ENCODE measurements at regions not wholly inside any gene's neighbourhood (a gene's known extent, or its start where the extent isn't known, plus 50 kb on each side); places are given as distances from the start of the nearest gene placed in this dataset.

DNA sequence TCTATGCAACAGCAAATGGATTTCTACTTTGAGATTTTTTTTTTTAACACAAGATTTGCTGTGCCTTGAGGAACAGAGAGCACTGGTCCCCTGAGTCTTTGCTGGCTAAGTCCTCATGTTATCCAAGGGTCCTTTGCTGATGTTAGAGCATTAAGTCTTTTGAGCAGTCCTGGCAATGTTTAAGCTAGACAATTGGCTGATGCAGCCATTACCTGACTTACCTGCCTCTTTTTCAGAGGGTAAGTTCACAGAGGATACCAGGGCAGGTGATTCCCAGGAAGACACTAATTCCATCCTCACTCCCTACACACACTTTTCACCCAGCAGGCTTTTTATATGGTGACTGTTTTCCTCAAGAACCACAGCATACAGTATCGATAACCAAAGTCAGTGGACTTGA is 337.7 kb downstream of the HDGFL1 start:
- H3K27me3 ChIP-seq: no peaks in the 10 kb centered on the region
- no peak overlapping the region for H3K27ac ChIP-seq
- TF ChIP-seq, protein P1, sequence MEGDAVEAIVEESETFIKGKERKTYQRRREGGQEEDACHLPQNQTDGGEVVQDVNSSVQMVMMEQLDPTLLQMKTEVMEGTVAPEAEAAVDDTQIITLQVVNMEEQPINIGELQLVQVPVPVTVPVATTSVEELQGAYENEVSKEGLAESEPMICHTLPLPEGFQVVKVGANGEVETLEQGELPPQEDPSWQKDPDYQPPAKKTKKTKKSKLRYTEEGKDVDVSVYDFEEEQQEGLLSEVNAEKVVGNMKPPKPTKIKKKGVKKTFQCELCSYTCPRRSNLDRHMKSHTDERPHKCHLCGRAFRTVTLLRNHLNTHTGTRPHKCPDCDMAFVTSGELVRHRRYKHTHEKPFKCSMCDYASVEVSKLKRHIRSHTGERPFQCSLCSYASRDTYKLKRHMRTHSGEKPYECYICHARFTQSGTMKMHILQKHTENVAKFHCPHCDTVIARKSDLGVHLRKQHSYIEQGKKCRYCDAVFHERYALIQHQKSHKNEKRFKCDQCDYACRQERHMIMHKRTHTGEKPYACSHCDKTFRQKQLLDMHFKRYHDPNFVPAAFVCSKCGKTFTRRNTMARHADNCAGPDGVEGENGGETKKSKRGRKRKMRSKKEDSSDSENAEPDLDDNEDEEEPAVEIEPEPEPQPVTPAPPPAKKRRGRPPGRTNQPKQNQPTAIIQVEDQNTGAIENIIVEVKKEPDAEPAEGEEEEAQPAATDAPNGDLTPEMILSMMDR (IDR thresholded peaks at IDR 0.05): no peak
- no peaks in the 10 kb centered on the region for H3K9me3 ChIP-seq
- no peak for DNase-seq (ENCODE audit: low spot score in 2 of 2)
- intact Hi-C loops (cut with DNase I): no loop called here
- H3K4me3 ChIP-seq: no peak overlapping the region
- peaks cover 0 to 2% of the 10 kb centered on the region in 2 donors for H3K4me1 ChIP-seq
- H3K36me3 ChIP-seq: no peaks in the 10 kb centered on the region

DNA sequence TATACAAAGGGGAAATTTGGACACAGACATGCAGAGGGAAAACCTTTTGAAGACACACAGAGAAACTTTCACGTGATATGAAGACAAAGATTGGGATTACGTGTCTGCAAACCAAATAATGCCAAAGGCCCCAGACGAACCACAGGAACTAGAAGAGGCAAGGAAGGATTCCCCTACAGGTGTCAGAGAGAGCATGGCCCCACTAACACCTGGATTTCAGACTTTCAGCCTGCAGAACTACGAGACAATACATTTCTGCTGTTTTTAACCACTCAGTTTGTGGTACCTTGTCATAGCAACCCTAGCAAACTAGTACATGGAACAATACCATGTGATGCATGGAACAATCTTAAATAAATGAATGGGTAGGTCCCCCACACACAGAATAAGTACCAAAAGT is 341.0 kb downstream of the HDGFL1 start:
- intact Hi-C loops (cut with DNase I): no loop called here
- no peak for DNase-seq (ENCODE audit: low spot score in 2 of 2)
- TF ChIP-seq, protein P1 (IDR thresholded peaks at IDR 0.05): no peak
- Histone ChIP-seq H3K9me3 (no peaks in the 10 kb centered on the region), H3K4me3 (no peak overlapping the region), H3K4me1 (peaks cover 0 to 12% of the 10 kb centered on the region in 2 donors), H3K27ac (no peak overlapping the region), H3K27me3 (no peaks in the 10 kb centered on the region), H3K36me3 (no peaks in the 10 kb centered on the region)

DNA sequence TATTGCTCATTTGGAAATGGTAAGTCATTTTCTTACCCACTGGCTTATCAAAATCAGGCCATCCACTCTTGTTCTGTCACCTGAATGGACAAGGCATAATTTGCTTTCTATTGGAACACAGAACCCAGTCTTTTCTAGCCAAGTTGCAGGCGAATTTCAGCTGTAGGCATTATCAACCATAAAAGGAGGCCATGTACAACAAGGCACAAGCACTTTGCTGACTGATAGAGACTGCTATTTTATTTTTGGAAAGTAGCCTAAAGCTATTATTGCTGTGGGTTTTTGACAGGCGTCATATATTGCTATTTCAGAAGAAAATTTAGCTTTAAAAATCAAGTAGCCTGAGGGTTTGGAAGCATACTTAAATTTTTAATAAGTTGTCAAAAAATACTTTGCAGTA is 344.2 kb downstream of the HDGFL1 start:
- Histone ChIP-seq H3K27me3 (no peaks in the 10 kb centered on the region), H3K27ac (no peak overlapping the region)
- intact Hi-C loops (cut with DNase I): no loop called here

DNA sequence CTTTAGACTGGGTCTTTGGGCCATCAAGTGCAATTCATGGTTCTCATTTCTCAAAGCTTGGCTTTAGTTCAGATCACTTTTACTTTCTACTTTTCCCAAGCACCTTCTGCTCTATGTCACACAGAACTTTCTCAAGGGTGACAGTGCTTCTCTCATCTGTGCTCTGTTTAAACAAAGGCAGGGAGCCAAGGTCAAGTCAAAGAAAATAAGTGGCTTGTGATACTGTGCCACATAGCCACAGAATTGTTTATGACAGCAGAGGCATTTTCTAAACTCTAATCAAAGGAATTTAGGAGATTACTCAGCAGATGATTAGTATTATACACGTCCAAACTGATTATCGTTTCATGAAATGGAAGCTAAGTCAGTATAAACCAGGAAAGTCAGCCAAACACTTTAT is 348.0 kb downstream of the HDGFL1 start:
- Histone ChIP-seq H3K27ac (no peak overlapping the region), H3K9me3 (no peaks in the 10 kb centered on the region), H3K4me1 (peaks cover 0 to 9% of the 10 kb centered on the region in 2 donors), H3K36me3 (no peaks in the 10 kb centered on the region), H3K4me3 (no peak overlapping the region), H3K27me3 (no peaks in the 10 kb centered on the region)
- DNase-seq (ENCODE audit: low spot score in 2 of 2): no peak
- intact Hi-C loops (cut with DNase I): no loop called here
- TF ChIP-seq, protein P1 (IDR thresholded peaks at IDR 0.05): no peak

More for the DNA sequence above, 344.2 kb downstream of the HDGFL1 start:
- Histone ChIP-seq H3K36me3 (no peaks in the 10 kb centered on the region), H3K4me3 (no peak overlapping the region), H3K9me3 (no peaks in the 10 kb centered on the region), H3K4me1 (peaks cover 0 to 12% of the 10 kb centered on the region in 2 donors)
- DNase-seq (ENCODE audit: low spot score in 2 of 2): no peak
- TF ChIP-seq, protein P1 (IDR thresholded peaks at IDR 0.05): no peak

DNA sequence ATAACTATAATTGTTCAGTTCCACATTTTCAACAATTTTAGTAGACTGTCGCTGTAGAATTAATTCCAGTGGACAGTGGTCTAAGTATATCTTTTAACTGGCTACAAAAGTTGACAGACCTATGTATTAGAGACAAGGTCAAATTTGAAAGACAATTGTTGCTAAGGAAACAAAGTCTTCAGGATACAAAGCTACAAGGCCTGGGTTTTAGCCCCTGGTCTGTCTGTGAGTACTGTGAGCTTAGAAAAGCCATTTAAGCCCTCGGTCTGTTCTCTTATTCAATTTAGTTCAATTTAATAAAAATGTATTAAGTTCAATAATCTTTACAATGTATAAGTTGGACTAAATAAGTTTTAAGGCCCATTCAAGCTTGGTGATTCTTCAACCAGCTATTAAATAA is 352.5 kb downstream of the HDGFL1 start:
- TF ChIP-seq, protein P1 (IDR thresholded peaks at IDR 0.05): no peak
- intact Hi-C loops (cut with DNase I): no loop called here
- Histone ChIP-seq H3K9me3 (no peaks in the 10 kb centered on the region), H3K4me3 (no peak overlapping the region), H3K4me1 (peaks cover 0 to 3% of the 10 kb centered on the region in 2 donors), H3K36me3 (no peaks in the 10 kb centered on the region), H3K27ac (no peak overlapping the region), H3K27me3 (no peaks in the 10 kb centered on the region)
- DNase-seq (ENCODE audit: low spot score in 2 of 2): no peak

DNA sequence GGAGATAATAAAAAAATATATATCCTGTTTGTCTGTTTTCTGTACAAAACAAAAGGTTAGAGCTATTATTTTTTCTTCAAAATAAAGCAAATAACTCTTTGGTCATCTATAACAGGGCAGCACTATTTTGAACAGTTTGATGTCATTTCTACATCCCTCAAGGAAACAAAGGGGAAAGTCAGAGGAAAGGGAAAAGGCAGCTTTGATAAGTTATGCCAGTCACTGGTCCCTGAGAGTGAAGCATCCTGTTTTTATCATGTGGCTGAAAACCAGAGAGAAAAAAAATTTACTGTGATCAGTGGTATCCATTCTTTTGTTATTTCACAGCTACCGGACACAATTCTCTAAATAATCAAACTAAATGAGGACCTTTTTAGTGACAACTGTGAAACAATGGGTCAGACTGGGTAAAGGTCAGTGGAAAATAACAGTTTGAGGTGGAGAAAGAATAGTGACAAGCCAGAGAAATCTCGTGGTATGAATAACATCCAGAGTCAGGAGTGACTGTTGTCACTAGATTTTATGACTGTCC is 356.0 kb downstream of the HDGFL1 start:
- H3K36me3 ChIP-seq: no peaks in the 10 kb centered on the region
- no peak for DNase-seq (ENCODE audit: low spot score in 2 of 2)
- H3K4me3 ChIP-seq: no peak overlapping the region
- TF ChIP-seq, protein P1 (IDR thresholded peaks at IDR 0.05): no peak
- no peaks in the 10 kb centered on the region for H3K27me3 ChIP-seq
- peaks cover 0 to 17% of the 10 kb centered on the region in 2 donors for H3K4me1 ChIP-seq
- H3K9me3 ChIP-seq: no peaks in the 10 kb centered on the region
- intact Hi-C loops (cut with DNase I): no loop called here
- H3K27ac ChIP-seq: no peak overlapping the region
